IMR-90 (cell line): ENCODE measurements at regions not wholly inside any gene's neighbourhood (a gene's known extent, or its start where the extent isn't known, plus 50 kb on each side); places are given as distances from the start of the nearest gene placed in this dataset.

ENCODE experiments used
- ATAC-seq: fragments of 200-7000 bp; cut with Tn5 transposase; 2 replicates; pipeline ENCODE4 v1.9.1; 2020; ENCODE audit warnings: low read depth, mild to moderate bottlenecking, moderate library complexity
- BruUV-seq: library from RNA; stranded (reverse); fragments of 400-500 nt; replicated peaks from 2 replicates; lab custom pipeline; 2021; lab: Mats Ljungman, UMichigan
- CTCF ChIA-PET: fragments of 300-600 bp; formaldehyde crosslinking; extraction: SDS; loops from one replicate; lab custom pipeline; 2021; ENCODE audit warnings: antibody characterized with exemption; lab: Yijun Ruan, JAX
- POLR2A ChIA-PET: fragments of 300-600 bp; sonication (Branson Sonifier 250); formaldehyde crosslinking; loops from one replicate; lab custom pipeline; 2022; ENCODE audit warnings: antibody characterized with exemption; ENCODE audit not compliant: unreplicated experiment; lab: Charles Lee
- DNase-seq: peaks from one replicate; pipeline ENCODE4 v3.0.0; 2013
- H2AFZ ChIP-seq: replicated peaks from 2 replicates; pipeline ENCODE3; 2013; ENCODE audit warnings: low read length, mild to moderate bottlenecking; ENCODE audit not compliant: poor library complexity
- H2AK5ac ChIP-seq: 2 replicates; pipeline ENCODE4 v1.6.1; 2013; ENCODE audit warnings: low read depth, low read length, inconsistent platforms
- H2AK9ac ChIP-seq: replicated peaks from 2 replicates; pipeline ENCODE3; 2013; ENCODE audit warnings: mild to moderate bottlenecking, low read depth, low read length, moderate library complexity; ENCODE audit not compliant: poor library complexity
- H2BK120ac ChIP-seq: 2 replicates; pipeline ENCODE4 v1.6.1; 2013; ENCODE audit warnings: low read depth, low read length, inconsistent platforms
- H2BK15ac ChIP-seq: 3 replicates; pipeline ENCODE4 v1.6.1; 2013; ENCODE audit warnings: low read depth, low read length, inconsistent platforms
- H2BK20ac ChIP-seq: 2 replicates; pipeline ENCODE4 v1.6.1; 2013; ENCODE audit warnings: low read depth, mild to moderate bottlenecking, inconsistent platforms, low read length, moderate library complexity
- H2BK5ac ChIP-seq: 2 replicates; pipeline ENCODE4 v1.6.1; 2013; ENCODE audit warnings: mild to moderate bottlenecking, low read depth, low read length, inconsistent platforms; ENCODE audit not compliant: poor library complexity, severe bottlenecking
- H3K14ac ChIP-seq: replicated peaks from 2 replicates; pipeline ENCODE4 v1.6.1; 2013; ENCODE audit warnings: low read depth, low read length, inconsistent platforms
- H3K18ac ChIP-seq: 2 replicates; pipeline ENCODE4 v1.6.1; 2013; ENCODE audit warnings: low read depth, low read length, control low read depth
- H3K23ac ChIP-seq: 2 replicates; pipeline ENCODE4 v1.6.1; 2013; ENCODE audit warnings: low read depth, low read length, inconsistent platforms
- H3K27ac ChIP-seq: 2 replicates; pipeline ENCODE4 v1.5.1; 2013; ENCODE audit warnings: mild to moderate bottlenecking, control low read depth, low read length; ENCODE audit not compliant: insufficient read depth
- H3K27me3 ChIP-seq: 2 replicates; pipeline ENCODE4 v1.6.1; 2013; ENCODE audit warnings: low read length; ENCODE audit not compliant: control insufficient read depth, insufficient read depth
- H3K36me3 ChIP-seq: 2 replicates; pipeline ENCODE4 v1.6.1; 2013; ENCODE audit warnings: low read length, mixed read lengths; ENCODE audit not compliant: control insufficient read depth, insufficient read depth
- H3K4ac ChIP-seq: 2 replicates; pipeline ENCODE4 v1.6.1; 2013; ENCODE audit warnings: low read depth, low read length, inconsistent platforms
- H3K4me1 ChIP-seq: 2 replicates; pipeline ENCODE4 v1.6.1; 2013; ENCODE audit warnings: low read length, mixed read lengths; ENCODE audit not compliant: control insufficient read depth, insufficient read depth
- H3K4me2 ChIP-seq: 2 replicates; pipeline ENCODE4 v1.6.1; 2013; ENCODE audit warnings: low read depth, mild to moderate bottlenecking, control low read depth, low read length, moderate library complexity
- H3K4me3 ChIP-seq: 2 replicates; pipeline ENCODE4 v1.5.1; 2013; ENCODE audit warnings: low read depth, mild to moderate bottlenecking, control low read depth, low read length, moderate library complexity; ENCODE audit not compliant: insufficient read depth
- H3K56ac ChIP-seq: 2 replicates; pipeline ENCODE4 v1.6.1; 2013; ENCODE audit warnings: low read length, inconsistent platforms; ENCODE audit not compliant: insufficient read depth; ENCODE audit errors: extremely low read depth
- H3K79me1 ChIP-seq, 2 experiments: 2 replicates each; pipeline ENCODE4 v1.6.1; 2013; ENCODE audit warnings: low read length in 2 of 2, inconsistent platforms in 1 of 2, low read depth in 1 of 2
- H3K9ac ChIP-seq: 2 replicates; pipeline ENCODE4 v1.6.1; 2013; ENCODE audit warnings: low read depth, low read length, control low read depth
- H3K9me1 ChIP-seq: 2 replicates; pipeline ENCODE4 v1.6.1; 2013; ENCODE audit warnings: low read length, inconsistent platforms; ENCODE audit not compliant: insufficient read depth
- H3K9me3 ChIP-seq: 2 replicates; pipeline ENCODE4 v1.6.1; 2013; ENCODE audit warnings: low read length; ENCODE audit not compliant: control insufficient read depth, insufficient read depth
- H4K20me1 ChIP-seq: 2 replicates; pipeline ENCODE4 v1.6.1; 2013; ENCODE audit warnings: low read length, inconsistent platforms; ENCODE audit not compliant: insufficient read depth
- H4K5ac ChIP-seq: 2 replicates; pipeline ENCODE4 v1.6.1; 2013; ENCODE audit warnings: mild to moderate bottlenecking, low read depth, low read length, control low read depth
- H4K8ac ChIP-seq, 2 experiments: 2 replicates each; pipeline ENCODE4 v1.6.1; 2013; ENCODE audit warnings: low read depth in 2 of 2, low read length in 2 of 2, control low read depth in 1 of 2, inconsistent platforms in 1 of 2
- H4K91ac ChIP-seq: 2 replicates; pipeline ENCODE4 v1.6.1; 2013; ENCODE audit warnings: low read depth, low read length, inconsistent platforms; ENCODE audit not compliant: insufficient read depth
- CEBPB ChIP-seq: IDR thresholded peaks from 2 replicates; pipeline ENCODE4 v1.6.1; 2012; ENCODE audit warnings: low read depth, low read length, improper control_type of control experiment
- CHD1 ChIP-seq: IDR thresholded peaks from 2 replicates; pipeline ENCODE4 v1.6.1; 2012; ENCODE audit warnings: low read depth, low read length, improper control_type of control experiment
- CTCF ChIP-seq: conservative IDR thresholded peaks from 2 replicates; pipeline ENCODE4 v1.5.1; 2012; ENCODE audit warnings: mild to moderate bottlenecking, low read depth, low read length, improper control_type of control experiment
- FOS ChIP-seq: fragments of 150-350 bp; IDR thresholded peaks from 2 replicates; pipeline ENCODE4 v1.6.1; 2016; ENCODE audit warnings: low read depth, low read length
- NFE2L2 ChIP-seq: fragments of 150-350 bp; IDR thresholded peaks from 2 replicates; pipeline ENCODE4 v1.6.1; 2016; ENCODE audit warnings: low read depth, mild to moderate bottlenecking, low read length
- POLR2A ChIP-seq: IDR thresholded peaks from 2 replicates; pipeline ENCODE4 v1.6.1; 2012; ENCODE audit warnings: mild to moderate bottlenecking, low read depth, low read length
- RFX5 ChIP-seq: IDR thresholded peaks from 2 replicates; pipeline ENCODE4 v1.8.0; 2012; ENCODE audit warnings: low read depth, mild to moderate bottlenecking, low read length, moderate library complexity
- SMC3 ChIP-seq: fragments of 150-350 bp; IDR thresholded peaks from 2 replicates; pipeline ENCODE4 v1.6.1; 2016; ENCODE audit warnings: low read depth, mild to moderate bottlenecking, antibody characterized with exemption, low read length, moderate library complexity
- USF2 ChIP-seq: fragments of 150-350 bp; IDR thresholded peaks from 2 replicates; pipeline ENCODE4 v1.6.1; 2017; ENCODE audit warnings: mild to moderate bottlenecking, antibody characterized with exemption, low read length, low read depth
- WGBS, 2 experiments: methylation state at CpG; one replicate each; pipeline versions ENCODE4 v1.1.5 to v1.1.7; 2013; ENCODE audit warnings: missing lambda C conversion rate in 2 of 2; ENCODE audit not compliant: insufficient read length in 1 of 2; ENCODE audit errors: extremely low coverage in 2 of 2; 5-methylcytosine and 5-hydroxymethylcytosine counted together
- dilution Hi-C: fragments of 300-500 bp; cut with HindIII; formaldehyde crosslinking; loops from one replicate; pipeline ENCODE4 v1.14.3; 2018; ENCODE audit warnings: low sequenced_read_pairs; ENCODE audit not compliant: unreplicated experiment
- in situ Hi-C: fragments of 300-500 bp; cut with MboI; formaldehyde crosslinking; loops from 3 replicates; pipeline ENCODE4 v1.14.3; 2019; ENCODE audit warnings: low sequenced_read_pairs, inconsistent platforms, mixed read lengths
- intact Hi-C: fragments of 100-400 bp; cut with micrococcal nuclease; formaldehyde crosslinking; loops from 2 replicates; pipeline ENCODE4 v1.10.0; 2022

DNA sequence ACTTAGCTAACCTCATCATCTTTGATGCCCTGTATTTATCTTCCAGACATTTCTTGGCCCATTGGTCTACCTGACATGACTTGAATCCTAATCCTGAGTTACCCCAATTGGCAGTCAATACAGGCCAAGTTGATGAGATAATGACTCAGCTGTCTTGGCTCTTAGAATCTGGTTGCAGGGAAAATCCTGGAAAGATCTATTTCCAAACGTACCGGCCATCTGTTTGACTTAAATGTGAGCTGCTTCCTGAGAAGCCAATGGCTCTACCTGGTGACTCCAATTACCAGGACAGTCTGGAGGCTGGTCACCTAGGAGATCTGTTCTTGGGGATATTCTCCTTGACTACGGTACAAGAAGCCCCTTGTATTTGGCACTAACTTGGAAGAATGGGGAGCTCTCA, 475.2 kb upstream of the BRINP1 start:
- Histone ChIP-seq H3K23ac (no peak overlapping the region), H4K20me1 (no peaks in the 10 kb centered on the region), H3K9me1 (no peaks in the 10 kb centered on the region), H3K4me2 (no peak overlapping the region), H3K4me1 (no peaks in the 10 kb centered on the region), H4K91ac (no peak overlapping the region), H3K9me3 (peaks cover 3% of the 10 kb centered on the region; the same call in 1 of the 2 replicates), H3K14ac (no peak overlapping the region), H2AK5ac (no peak overlapping the region), H3K4me3 (no peak overlapping the region), H3K18ac (no peak overlapping the region), H3K56ac (no peak overlapping the region), H2BK120ac (no peak overlapping the region), H4K5ac (no peak overlapping the region), H2AK9ac (no peak overlapping the region), H2BK5ac (no peak overlapping the region), H2AFZ (no peak overlapping the region), H3K4ac (no peak overlapping the region), H3K27ac (no peak overlapping the region), H4K8ac (no peak overlapping the region), H2BK20ac (no peak overlapping the region), H3K36me3 (no peaks in the 10 kb centered on the region), H3K9ac (no peak overlapping the region), H3K79me1 (no peaks in the 10 kb centered on the region), H3K27me3 (no peaks in the 10 kb centered on the region), H2BK15ac (no peak overlapping the region)
- intact Hi-C loops (no loop called here), in situ Hi-C loops (no loop called here), dilution Hi-C loops (no loop called here)
- ATAC-seq (no peak), DNase-seq (no peak)
- POLR2A ChIA-PET: no interaction called here
- CTCF ChIA-PET: no interaction called here
- BruUV-seq: no TSS peak
- 55% methylated on average over 2 of the region's 3 CpGs; no CpG with 5 or more reads in 1 of the 2 experiments for WGBS, 2 experiments
- TF ChIP-seq CTCF (no peak), USF2 (no peak), NFE2L2 (no peak), CEBPB (no peak), FOS (no peak), RFX5 (no peak), POLR2A (no peak), SMC3 (no peak), CHD1 (no peak)
